GM23248 (cell line): ENCODE measurements at regions not wholly inside any gene's neighbourhood (a gene's known extent, or its start where the extent isn't known, plus 50 kb on each side); places are given as distances from the start of the nearest gene placed in this dataset.

Experiments
- EZH2 ChIP-seq: fragments of 200-600 bp; sonication (generic); IDR thresholded peaks from 2 replicates; pipeline ENCODE4 v1.6.1; 2018; ENCODE audit warnings: antibody characterized with exemption, mild to moderate bottlenecking; ENCODE audit not compliant: insufficient read depth, poor library complexity, severe bottlenecking
- EZH2phosphoT487 ChIP-seq: fragments of 200-600 bp; sonication (generic); IDR thresholded peaks from 2 replicates; pipeline ENCODE4 v1.6.1; 2018; ENCODE audit warnings: antibody characterized with exemption, moderate library complexity, mild to moderate bottlenecking, low read depth; ENCODE audit not compliant: insufficient read depth

GRCh38 chr9:124108216-124108615 is 96.6 kb downstream of the LHX2 start:
- TF ChIP-seq EZH2 (no peak), EZH2phosphoT487 (no peak)
